Ovary (tissue), 7 donors: ENCODE measurements at regions not wholly inside any gene's neighbourhood (a gene's known extent, or its start where the extent isn't known, plus 50 kb on each side); places are given as distances from the start of the nearest gene placed in this dataset.

ENCODE experiments used
- DNase-seq, 5 donors: peaks; one replicate each; pipeline ENCODE4 v3.0.0-alpha.2; 2019 to 2020
- H3K27ac ChIP-seq, 2 donors: fragments of 200-600 bp; one replicate each; pipeline versions ENCODE4 v1.5.1 to v1.8.0; 2019 to 2022
- H3K27me3 ChIP-seq: fragments of 200-600 bp; one replicate; pipeline ENCODE4 v1.8.0; 2022
- H3K36me3 ChIP-seq: fragments of 200-600 bp; sonication (generic); one replicate; pipeline ENCODE4 v1.5.1; 2019
- H3K4me1 ChIP-seq: one replicate; pipeline ENCODE4 v1.8.1; 2013; ENCODE audit warnings: mild to moderate bottlenecking, moderate library complexity; ENCODE audit not compliant: insufficient read depth
- H3K4me3 ChIP-seq: fragments of 200-600 bp; sonication (generic); one replicate; pipeline ENCODE4 v1.5.1; 2017
- H3K9me3 ChIP-seq, 2 donors: fragments of 200-600 bp in 1 of 2; sonication (generic) in 1 of 2; one replicate each; pipeline versions ENCODE4 v1.5.1 to v1.8.1; 2013 to 2019; ENCODE audit warnings: mild to moderate bottlenecking in 1 of 2, moderate library complexity in 1 of 2
- CTCF ChIP-seq, 3 donors: fragments of 450-650 bp in 2 of 3; fragments of 200-600 bp in 1 of 3; IDR thresholded peaks; one replicate each; pipeline versions ENCODE4 v1.5.1 to v1.8.0; 2016 to 2022; ENCODE audit warnings: antibody characterized with exemption in 3 of 3, mild to moderate bottlenecking in 1 of 3
- EP300 ChIP-seq: sonication (generic); formaldehyde crosslinking; IDR thresholded peaks from one replicate; pipeline ENCODE4 v1.6.1; 2017; ENCODE audit warnings: antibody characterized with exemption
- POLR2A ChIP-seq: fragments of 450-650 bp; IDR thresholded peaks from one replicate; pipeline ENCODE4 v1.6.1; 2017; ENCODE audit warnings: antibody characterized with exemption, mild to moderate bottlenecking, moderate library complexity
- WGBS, 3 donors: extraction: QIAGEN DNeasy Blood & Tissue Kit in 1 of 3; methylation state at CpG; one replicate each; pipeline versions ENCODE4 v1.1.5 to v1.1.7; 2013 to 2017; 5-methylcytosine and 5-hydroxymethylcytosine counted together
- intact Hi-C, 4 donors: fragments of 100-400 bp; cut with DNase I; formaldehyde crosslinking; loops; one replicate each; pipeline versions ENCODE4 v1.11.0 to v1.15.1; 2022 to 2023
- donor health status: DM: no; HTN: no; CAD: no; lungs with moderate emphysema.
- donor health status: DM: no; HTN: no; CAD: no.
- donor health status: Bipolar disorder and iron deficiency.
- donor health status: DM: no; HTN: no; CAD: no.
- donor health status: DM: yes; HTN: yes; CAD: no.

GRCh38 chr11:28684011-28684586 is 575.9 kb downstream of the METTL15 start:
- no peak overlapping the region for H3K4me3 ChIP-seq

GRCh38 chr11:28679795-28680468 is 571.7 kb downstream of the METTL15 start:
- 88 to 89% (median 88%) methylated on average over 3 of the region's 3 CpGs for WGBS, 3 donors
- intact Hi-C loops: no loop called here
- Histone ChIP-seq H3K4me3 (no peak overlapping the region), H3K36me3 (no peaks in the 10 kb centered on the region), H3K27me3 (no peaks in the 10 kb centered on the region), H3K9me3 (no peaks in the 10 kb centered on the region), H3K4me1 (no peaks in the 10 kb centered on the region), H3K27ac (no peak overlapping the region)
- DNase-seq: no peak
- no peak for TF ChIP-seq EP300
- no peak for TF ChIP-seq CTCF (IDR thresholded peaks at IDR 0.05)
- no peak for TF ChIP-seq POLR2A

More at GRCh38 chr11:28684011-28684586, 575.9 kb downstream of the METTL15 start:
- Histone ChIP-seq H3K27ac (no peak overlapping the region), H3K4me1 (no peaks in the 10 kb centered on the region), H3K9me3 (no peaks in the 10 kb centered on the region), H3K36me3 (no peaks in the 10 kb centered on the region), H3K27me3 (no peaks in the 10 kb centered on the region)
- intact Hi-C loops: no loop called here
- no peak for DNase-seq
- no peak for TF ChIP-seq EP300
- no peak for TF ChIP-seq CTCF (IDR thresholded peaks at IDR 0.05)
- TF ChIP-seq POLR2A: no peak
- WGBS, 3 donors: 26 to 32% (median 31%) methylated on average over 4 of the region's 4 CpGs

- WGBS, 3 donors: 95 to 100% (median 97%) methylated on average over 1 of the region's 1 CpG
- Histone ChIP-seq H3K4me3 (no peak overlapping the region), H3K4me1 (no peaks in the 10 kb centered on the region), H3K27me3 (no peaks in the 10 kb centered on the region), H3K9me3 (no peaks in the 10 kb centered on the region), H3K27ac (no peak overlapping the region), H3K36me3 (no peaks in the 10 kb centered on the region)
- TF ChIP-seq POLR2A: no peak
- no peak for TF ChIP-seq EP300
- no peak for TF ChIP-seq CTCF (IDR thresholded peaks at IDR 0.05)
- intact Hi-C loops: no loop called here
- no peak for DNase-seq
These were observed 569.5 kb downstream of the METTL15 start for GRCh38 chr11:28677721-28678120.

- 90 to 96% (median 92%) methylated on average over 2 of the region's 2 CpGs for WGBS, 3 donors
- Histone ChIP-seq H3K36me3 (no peaks in the 10 kb centered on the region), H3K4me3 (no peak overlapping the region), H3K9me3 (no peaks in the 10 kb centered on the region), H3K27me3 (no peaks in the 10 kb centered on the region), H3K27ac (no peak overlapping the region), H3K4me1 (no peaks in the 10 kb centered on the region)
- DNase-seq: no peak
- no peak for TF ChIP-seq CTCF (IDR thresholded peaks at IDR 0.05)
- no peak for TF ChIP-seq EP300
- no peak for TF ChIP-seq POLR2A
- intact Hi-C loops: no loop called here
These were observed 567.0 kb downstream of the METTL15 start for GRCh38 chr11:28675183-28675582.
